Endothelial cell (in vitro differentiated cells): ENCODE measurements at regions not wholly inside any gene's neighbourhood (a gene's known extent, or its start where the extent isn't known, plus 50 kb on each side); places are given as distances from the start of the nearest gene placed in this dataset.
A peak's percentile ranks its signal among the peaks of the same experiment; 100 is the strongest.

ENCODE experiments used
- DNase-seq: peaks from one replicate; pipeline ENCODE4 v3.0.0; 2021; ENCODE audit warnings: low spot score
- H3K27ac Mint-ChIP-seq: one replicate; pipeline ENCODE4 v1.8.0; 2021; ENCODE audit warnings: mixed read lengths, inconsistent platforms; ENCODE audit not compliant: unreplicated experiment
- H3K27me3 Mint-ChIP-seq: one replicate; pipeline ENCODE4 v1.8.0; 2021; ENCODE audit warnings: mild to moderate bottlenecking, moderate library complexity, mixed read lengths, inconsistent platforms; ENCODE audit not compliant: unreplicated experiment
- H3K36me3 Mint-ChIP-seq: one replicate; pipeline ENCODE4 v1.8.0; 2021; ENCODE audit warnings: mild to moderate bottlenecking, low read depth, mixed read lengths, inconsistent platforms; ENCODE audit not compliant: unreplicated experiment
- H3K4me1 Mint-ChIP-seq: one replicate; pipeline ENCODE4 v1.8.0; 2021; ENCODE audit warnings: mild to moderate bottlenecking, mixed read lengths, inconsistent platforms; ENCODE audit not compliant: unreplicated experiment
- H3K4me3 Mint-ChIP-seq: one replicate; pipeline ENCODE4 v1.8.0; 2021; ENCODE audit warnings: mild to moderate bottlenecking, mixed read lengths, inconsistent platforms; ENCODE audit not compliant: unreplicated experiment
- H3K9me3 Mint-ChIP-seq: one replicate; pipeline ENCODE4 v1.8.0; 2021; ENCODE audit warnings: mixed read lengths, inconsistent platforms; ENCODE audit not compliant: unreplicated experiment
- TF ChIP-seq, protein P1 (sequence below): fragments of 200-600 bp; sonication (generic); IDR thresholded peaks from one replicate; pipeline ENCODE4 v1.5.0; 2021; ENCODE audit warnings: antibody characterized with exemption; ENCODE audit not compliant: unreplicated experiment

DNA sequence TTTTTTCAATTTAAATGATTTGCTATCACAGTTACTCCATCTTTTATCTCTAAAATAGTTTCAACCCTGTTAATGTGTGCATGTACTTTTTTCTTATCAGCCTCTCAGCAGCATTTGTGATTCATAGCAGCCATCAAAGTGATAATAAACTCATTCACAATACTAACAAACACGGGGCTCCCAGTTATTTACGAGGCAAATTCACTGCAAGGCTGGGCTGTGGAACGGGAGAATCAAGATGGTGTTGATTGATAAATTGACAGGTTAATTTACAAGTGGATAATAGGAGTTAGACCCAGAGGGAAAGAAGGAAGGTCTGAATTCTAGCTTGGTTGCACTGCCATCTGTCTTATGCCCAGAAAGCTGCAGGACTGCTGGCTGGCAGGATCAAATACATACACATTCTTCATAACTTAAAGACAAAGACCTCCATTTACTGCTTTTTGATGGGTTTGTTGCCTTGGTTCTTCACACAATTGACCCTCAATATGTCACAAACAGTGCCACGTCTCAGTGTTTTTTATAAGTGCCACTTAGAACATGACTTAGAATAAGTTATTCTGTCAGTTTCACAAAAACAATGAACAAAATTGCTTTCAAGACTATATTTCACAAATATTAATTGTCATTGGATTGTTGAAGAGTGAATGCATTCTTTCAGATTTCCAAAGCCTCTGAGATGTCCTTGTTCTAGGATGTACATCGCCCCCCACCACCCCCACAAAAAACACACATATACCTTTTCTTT lies 562.8 kb downstream of the NR2F2 start:
- no peaks in the 10 kb centered on the region for H3K27me3 Mint-ChIP-seq
- no peaks in the 10 kb centered on the region for H3K4me1 Mint-ChIP-seq
- no peak overlapping the region for H3K27ac Mint-ChIP-seq
- DNase-seq = peak; percentile 20
- H3K9me3 Mint-ChIP-seq = no peaks in the 10 kb centered on the region
- H3K4me3 Mint-ChIP-seq = no peak overlapping the region
- TF ChIP-seq, protein P1, sequence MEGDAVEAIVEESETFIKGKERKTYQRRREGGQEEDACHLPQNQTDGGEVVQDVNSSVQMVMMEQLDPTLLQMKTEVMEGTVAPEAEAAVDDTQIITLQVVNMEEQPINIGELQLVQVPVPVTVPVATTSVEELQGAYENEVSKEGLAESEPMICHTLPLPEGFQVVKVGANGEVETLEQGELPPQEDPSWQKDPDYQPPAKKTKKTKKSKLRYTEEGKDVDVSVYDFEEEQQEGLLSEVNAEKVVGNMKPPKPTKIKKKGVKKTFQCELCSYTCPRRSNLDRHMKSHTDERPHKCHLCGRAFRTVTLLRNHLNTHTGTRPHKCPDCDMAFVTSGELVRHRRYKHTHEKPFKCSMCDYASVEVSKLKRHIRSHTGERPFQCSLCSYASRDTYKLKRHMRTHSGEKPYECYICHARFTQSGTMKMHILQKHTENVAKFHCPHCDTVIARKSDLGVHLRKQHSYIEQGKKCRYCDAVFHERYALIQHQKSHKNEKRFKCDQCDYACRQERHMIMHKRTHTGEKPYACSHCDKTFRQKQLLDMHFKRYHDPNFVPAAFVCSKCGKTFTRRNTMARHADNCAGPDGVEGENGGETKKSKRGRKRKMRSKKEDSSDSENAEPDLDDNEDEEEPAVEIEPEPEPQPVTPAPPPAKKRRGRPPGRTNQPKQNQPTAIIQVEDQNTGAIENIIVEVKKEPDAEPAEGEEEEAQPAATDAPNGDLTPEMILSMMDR = peak; percentile 38
- H3K36me3 Mint-ChIP-seq = no peaks in the 10 kb centered on the region

DNA sequence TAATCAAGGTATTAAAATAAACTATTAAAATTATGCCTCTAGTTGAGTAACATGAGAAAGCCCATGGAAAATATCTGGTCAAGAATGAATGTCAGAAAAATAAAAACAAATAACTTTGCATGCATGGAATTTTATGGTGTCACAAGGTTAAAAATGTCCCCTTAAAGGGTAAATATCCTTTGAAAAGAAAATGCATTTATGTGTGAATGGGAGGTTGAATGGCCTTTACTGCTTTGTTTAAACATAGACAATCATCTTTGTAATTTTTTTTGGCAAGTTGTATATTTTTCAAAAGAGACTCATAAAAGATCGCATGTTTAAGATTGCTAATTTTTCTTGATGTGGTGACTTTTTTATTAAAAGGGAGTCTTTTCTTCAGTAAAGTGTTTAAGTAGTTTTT lies 564.2 kb downstream of the NR2F2 start:
- no peaks in the 10 kb centered on the region for H3K36me3 Mint-ChIP-seq
- TF ChIP-seq, protein P1 = no peak

DNA sequence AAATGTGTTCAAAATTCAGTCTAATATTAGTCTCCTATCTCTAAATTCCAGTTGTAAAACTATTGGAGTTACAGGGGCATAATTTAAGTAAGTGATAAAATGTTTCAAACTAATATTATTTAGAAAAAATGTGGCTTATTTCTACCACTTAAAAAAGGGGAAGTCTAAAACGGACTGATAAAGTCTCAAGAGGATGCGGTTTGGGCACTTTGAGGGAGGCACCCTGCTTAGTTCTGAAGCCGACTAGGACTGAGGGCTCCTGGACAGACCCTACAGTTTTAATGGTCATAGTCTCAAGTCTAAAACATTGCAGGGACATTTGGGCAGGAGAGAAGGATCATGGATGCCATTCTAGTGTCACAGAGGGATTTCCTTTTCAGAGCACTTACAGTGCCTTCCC lies 566.3 kb downstream of the NR2F2 start:
- no peaks in the 10 kb centered on the region for H3K4me1 Mint-ChIP-seq
- no peak overlapping the region for H3K4me3 Mint-ChIP-seq
- no peaks in the 10 kb centered on the region for H3K9me3 Mint-ChIP-seq
- H3K36me3 Mint-ChIP-seq = no peaks in the 10 kb centered on the region
- TF ChIP-seq, protein P1 = no peak
- peaks cover 3% of the 10 kb centered on the region for H3K27me3 Mint-ChIP-seq
- H3K27ac Mint-ChIP-seq = no peak overlapping the region
- DNase-seq = no peak

More for the DNA sequence above, 564.2 kb downstream of the NR2F2 start:
- DNase-seq = no peak
- H3K4me1 Mint-ChIP-seq = no peaks in the 10 kb centered on the region
- no peaks in the 10 kb centered on the region for H3K9me3 Mint-ChIP-seq
- no peak overlapping the region for H3K27ac Mint-ChIP-seq
- no peaks in the 10 kb centered on the region for H3K27me3 Mint-ChIP-seq
- H3K4me3 Mint-ChIP-seq = no peak overlapping the region

DNA sequence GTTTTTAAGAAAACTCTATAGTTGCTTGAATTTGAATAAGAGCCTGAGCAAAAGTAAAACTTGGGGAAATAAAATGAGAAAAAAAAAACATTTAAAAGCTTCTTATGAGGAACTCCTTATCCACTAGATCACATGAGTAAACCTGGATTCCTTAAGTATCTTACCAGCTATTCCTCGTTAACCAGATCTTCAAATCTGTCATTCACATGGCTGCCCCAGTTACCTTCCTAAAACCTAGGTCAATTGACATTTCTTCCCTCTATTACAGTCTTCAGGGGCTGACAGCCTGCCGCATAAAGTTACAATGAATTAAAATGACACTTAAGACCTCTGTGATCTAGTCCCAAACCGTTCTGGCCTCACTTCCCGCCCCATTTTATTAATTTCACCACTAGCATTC lies 583.6 kb downstream of the NR2F2 start:
- H3K27me3 Mint-ChIP-seq = no peaks in the 10 kb centered on the region
- TF ChIP-seq, protein P1 = no peak
- H3K9me3 Mint-ChIP-seq = peaks cover 5% of the 10 kb centered on the region
- no peak for DNase-seq
- H3K27ac Mint-ChIP-seq = no peak overlapping the region
- no peaks in the 10 kb centered on the region for H3K36me3 Mint-ChIP-seq
- no peaks in the 10 kb centered on the region for H3K4me1 Mint-ChIP-seq
- H3K4me3 Mint-ChIP-seq = no peak overlapping the region

DNA sequence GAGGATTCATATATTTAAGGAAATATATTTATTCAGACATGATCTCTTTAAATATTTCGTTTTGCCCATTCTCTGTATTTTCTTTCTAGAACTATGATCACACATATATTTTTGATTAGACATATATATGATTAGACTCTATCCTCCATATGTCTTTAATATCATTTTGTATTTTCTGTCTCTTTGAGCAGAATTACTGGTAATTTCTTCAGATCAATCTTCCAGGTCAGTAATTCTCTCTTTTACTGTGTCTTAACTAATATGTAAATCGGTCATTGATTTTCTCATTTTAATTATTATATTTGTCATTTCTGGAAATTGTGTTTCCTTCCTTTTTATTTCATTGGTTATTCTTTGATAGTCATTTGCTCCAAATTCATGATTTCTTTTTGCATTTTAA lies 586.2 kb downstream of the NR2F2 start:
- H3K9me3 Mint-ChIP-seq = peaks cover 5% of the 10 kb centered on the region
- no peaks in the 10 kb centered on the region for H3K36me3 Mint-ChIP-seq
- H3K27me3 Mint-ChIP-seq = no peaks in the 10 kb centered on the region
- H3K4me3 Mint-ChIP-seq = no peak overlapping the region
- TF ChIP-seq, protein P1 = no peak
- no peak overlapping the region for H3K27ac Mint-ChIP-seq
- no peaks in the 10 kb centered on the region for H3K4me1 Mint-ChIP-seq
- DNase-seq = no peak
